ENCODE measurements at regions not wholly inside any gene's neighbourhood (a gene's known extent, or its start where the extent isn't known, plus 50 kb on each side); places are given as distances from the start of the nearest gene placed in this dataset.

DNA sequence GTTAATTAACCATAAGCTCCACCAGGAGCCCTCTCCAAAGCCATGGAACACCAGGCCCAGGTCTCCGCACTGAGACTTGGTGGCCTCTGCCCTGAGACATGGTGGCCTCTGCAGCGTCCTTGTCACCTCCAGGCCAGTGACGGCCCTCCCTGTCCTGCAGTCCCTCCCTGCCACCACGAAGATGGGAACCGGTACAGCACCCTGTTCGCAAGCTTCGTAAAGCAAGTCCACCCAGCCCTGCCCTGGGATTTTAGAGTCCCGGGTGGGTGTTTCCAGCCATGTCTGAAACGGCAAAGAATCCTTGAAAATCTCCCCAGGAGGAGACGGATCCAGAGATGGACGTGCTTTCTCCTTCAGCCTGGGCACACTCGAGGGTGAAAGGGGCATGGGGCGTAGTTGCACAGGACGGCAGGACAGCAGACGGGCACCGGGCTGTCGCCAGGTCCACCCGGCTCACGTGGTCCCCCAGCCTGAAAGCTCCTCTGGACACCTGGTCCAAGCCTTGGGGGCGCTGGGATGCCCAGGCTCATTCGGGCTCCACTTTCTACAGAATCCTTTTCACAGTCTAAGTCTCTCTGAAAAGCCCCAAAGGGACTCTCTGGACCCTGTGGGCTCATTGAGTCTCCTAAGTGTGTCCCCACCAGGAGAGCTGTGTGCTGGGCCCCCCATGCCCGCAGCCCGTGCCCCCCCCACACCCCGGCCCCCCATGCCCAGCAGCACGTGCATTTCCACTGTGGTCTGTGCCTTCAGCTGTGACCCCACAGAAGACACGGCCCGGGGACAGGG, 456.2 kb downstream of the BRD1 start:
- TF ChIP-seq, protein P1, sequence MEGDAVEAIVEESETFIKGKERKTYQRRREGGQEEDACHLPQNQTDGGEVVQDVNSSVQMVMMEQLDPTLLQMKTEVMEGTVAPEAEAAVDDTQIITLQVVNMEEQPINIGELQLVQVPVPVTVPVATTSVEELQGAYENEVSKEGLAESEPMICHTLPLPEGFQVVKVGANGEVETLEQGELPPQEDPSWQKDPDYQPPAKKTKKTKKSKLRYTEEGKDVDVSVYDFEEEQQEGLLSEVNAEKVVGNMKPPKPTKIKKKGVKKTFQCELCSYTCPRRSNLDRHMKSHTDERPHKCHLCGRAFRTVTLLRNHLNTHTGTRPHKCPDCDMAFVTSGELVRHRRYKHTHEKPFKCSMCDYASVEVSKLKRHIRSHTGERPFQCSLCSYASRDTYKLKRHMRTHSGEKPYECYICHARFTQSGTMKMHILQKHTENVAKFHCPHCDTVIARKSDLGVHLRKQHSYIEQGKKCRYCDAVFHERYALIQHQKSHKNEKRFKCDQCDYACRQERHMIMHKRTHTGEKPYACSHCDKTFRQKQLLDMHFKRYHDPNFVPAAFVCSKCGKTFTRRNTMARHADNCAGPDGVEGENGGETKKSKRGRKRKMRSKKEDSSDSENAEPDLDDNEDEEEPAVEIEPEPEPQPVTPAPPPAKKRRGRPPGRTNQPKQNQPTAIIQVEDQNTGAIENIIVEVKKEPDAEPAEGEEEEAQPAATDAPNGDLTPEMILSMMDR (IDR thresholded peaks at IDR 0.05): no peak
- no peak for TF ChIP-seq POLR2A (IDR thresholded peaks at IDR 0.05)

Data from adrenal gland (tissue), 5 donors.